Brain microvascular endothelial cell (primary cell): ENCODE measurements at regions not wholly inside any gene's neighbourhood (a gene's known extent, or its start where the extent isn't known, plus 50 kb on each side); places are given as distances from the start of the nearest gene placed in this dataset.

Experiments used
- DNase-seq: peaks from one replicate; pipeline ENCODE4 v3.0.0-alpha.2; 2020
- H3K27ac ChIP-seq: fragments of 250-450 bp; sonication (Bioruptor Pico); 2 replicates; pipeline ENCODE4 v1.5.1; 2020; ENCODE audit warnings: mild to moderate bottlenecking, moderate library complexity
- H3K27me3 ChIP-seq: fragments of 250-450 bp; sonication (Bioruptor Pico); replicated peaks from 2 replicates; pipeline ENCODE4 v1.5.1; 2020; ENCODE audit warnings: mild to moderate bottlenecking
- H3K36me3 ChIP-seq: fragments of 250-450 bp; sonication (Bioruptor Pico); replicated peaks from 2 replicates; pipeline ENCODE4 v1.5.1; 2020; ENCODE audit warnings: mild to moderate bottlenecking
- H3K4me3 ChIP-seq: 2 replicates; pipeline ENCODE4 v1.5.1; 2011; ENCODE audit warnings: low read depth, mild to moderate bottlenecking, control low read depth, low read length, moderate library complexity
- CTCF ChIP-seq: IDR thresholded peaks from 2 replicates; pipeline ENCODE4 v1.5.1; 2011; ENCODE audit warnings: low read depth, mild to moderate bottlenecking, moderate library complexity, low read length, control low read depth, inconsistent platforms; ENCODE audit errors: missing control alignments
- in situ Hi-C: cut with HindIII; loops from 2 replicates; pipeline ENCODE4 v1.10.0; 2017; ENCODE audit warnings: low sequenced_read_pairs, low pct_ligation_motif_present

- in situ Hi-C loops, result no loop called here
- no peak overlapping the region for H3K4me3 ChIP-seq
- H3K36me3 ChIP-seq, result no peaks in the 10 kb centered on the region
- DNase-seq, result no peak
- no peak for TF ChIP-seq CTCF
- no peak overlapping the region for H3K27ac ChIP-seq
- H3K27me3 ChIP-seq, result no peaks in the 10 kb centered on the region
These were observed 139.3 kb downstream of the CYB561 start for GRCh38 chr17:63306855-63307254.

- Histone ChIP-seq H3K4me3 (no peak overlapping the region), H3K27me3 (no peaks in the 10 kb centered on the region), H3K36me3 (no peaks in the 10 kb centered on the region), H3K27ac (no peak overlapping the region)
- in situ Hi-C loops, result no loop called here
- no peak for TF ChIP-seq CTCF
- no peak for DNase-seq
These were observed 137.8 kb downstream of the CYB561 start for GRCh38 chr17:63308272-63308671.

GRCh38 chr17:63309021-63309420, 137.1 kb downstream of the CYB561 start:
- H3K27me3 ChIP-seq, result no peaks in the 10 kb centered on the region
- H3K36me3 ChIP-seq, result no peaks in the 10 kb centered on the region
- TF ChIP-seq CTCF, result no peak
- in situ Hi-C loops, result no loop called here
- peak overlapping the region; percentile 13 for H3K27ac ChIP-seq
- DNase-seq, result no peak
- no peak overlapping the region for H3K4me3 ChIP-seq

- Histone ChIP-seq H3K4me3 (no peak overlapping the region), H3K27me3 (no peaks in the 10 kb centered on the region), H3K36me3 (peaks cover 6% of the 10 kb centered on the region), H3K27ac (no peak overlapping the region)
- in situ Hi-C loops, result no loop called here
- no peak for TF ChIP-seq CTCF
- no peak for DNase-seq
These were observed 134.6 kb downstream of the CYB561 start for GRCh38 chr17:63311416-63311937.

GRCh38 chr17:63314761-63315160, 131.3 kb downstream of the CYB561 start:
- H3K27me3 ChIP-seq, result no peaks in the 10 kb centered on the region
- in situ Hi-C loops, result no loop called here
- H3K36me3 ChIP-seq, result peaks cover 11% of the 10 kb centered on the region
- no peak overlapping the region for H3K4me3 ChIP-seq
- TF ChIP-seq CTCF, result no peak
- no peak overlapping the region for H3K27ac ChIP-seq
- no peak for DNase-seq

GRCh38 chr17:63316100-63316499, 130.0 kb downstream of the CYB561 start:
- no peak overlapping the region for H3K4me3 ChIP-seq
- no peak for DNase-seq
- TF ChIP-seq CTCF, result no peak
- peaks cover 11% of the 10 kb centered on the region for H3K36me3 ChIP-seq
- in situ Hi-C loops, result no loop called here
- H3K27ac ChIP-seq, result no peak overlapping the region
- H3K27me3 ChIP-seq, result no peaks in the 10 kb centered on the region
